Right forelimb (tissue), 1 donor: ENCODE measurements at regions not wholly inside any gene's neighbourhood (a gene's known extent, or its start where the extent isn't known, plus 50 kb on each side); places are given as distances from the start of the nearest gene placed in this dataset.
"Not testable (repeated sequence)": the region's sequence is repeated elsewhere in the genome, so short reads cannot be mapped to it uniquely, and the experiment has no call there.

Source experiments
- DNase-seq: peaks from one replicate; pipeline ENCODE4 v3.0.0-alpha.2; 2018

GRCh38 chr2:59295524-59296162 lies 1054.5 kb upstream of the FANCL start:
- DNase-seq, result no peak

- no peak for DNase-seq
Observed at GRCh38 chr2:59288771-59289170, 1047.6 kb upstream of the FANCL start.

GRCh38 chr2:59282374-59283057 lies 1041.4 kb upstream of the FANCL start:
- DNase-seq, result no peak

GRCh38 chr2:59277671-59278070 lies 1036.5 kb upstream of the FANCL start:
- DNase-seq, result no peak

GRCh38 chr2:59276917-59277316 lies 1035.8 kb upstream of the FANCL start:
- no peak for DNase-seq

- DNase-seq, result no peak
Observed at GRCh38 chr2:59276033-59276432, 1034.9 kb upstream of the FANCL start.

GRCh38 chr2:59266453-59266852 lies 1025.3 kb upstream of the FANCL start:
- DNase-seq, result no peak

- no peak for DNase-seq
Observed at GRCh38 chr2:59259913-59260312, 1018.8 kb upstream of the FANCL start.

GRCh38 chr2:59256290-59256689 lies 1015.2 kb upstream of the FANCL start:
- DNase-seq, result no peak

- DNase-seq, result no peak
Observed at GRCh38 chr2:59254279-59254678, 1013.2 kb upstream of the FANCL start.

GRCh38 chr2:59250307-59250677 lies 1009.2 kb upstream of the FANCL start:
- no peak for DNase-seq

GRCh38 chr2:59249441-59250306 lies 1008.5 kb upstream of the FANCL start:
- DNase-seq, result no peak

- DNase-seq, result no peak
Observed at GRCh38 chr2:59239146-59239545, 998.0 kb upstream of the FANCL start.

- DNase-seq, result no peak
Observed at GRCh38 chr2:59237311-59237710, 996.2 kb upstream of the FANCL start.

GRCh38 chr2:59236723-59237122 lies 995.6 kb upstream of the FANCL start:
- no peak for DNase-seq

- DNase-seq, result no peak
Observed at GRCh38 chr2:59233920-59234319, 992.8 kb upstream of the FANCL start.

GRCh38 chr2:59233448-59233847 lies 992.3 kb upstream of the FANCL start:
- no peak for DNase-seq

- DNase-seq, result no peak
Observed at GRCh38 chr2:59232394-59233165, 991.5 kb upstream of the FANCL start.

GRCh38 chr2:59226362-59226761 lies 985.2 kb upstream of the FANCL start:
- DNase-seq, result not testable (repeated sequence)

GRCh38 chr2:59223742-59224141 lies 982.6 kb upstream of the FANCL start:
- DNase-seq, result no peak

- DNase-seq, result no peak
Observed at GRCh38 chr2:59217360-59217759, 976.2 kb upstream of the FANCL start.

GRCh38 chr2:59206361-59206760 lies 965.2 kb upstream of the FANCL start:
- DNase-seq, result no peak

GRCh38 chr2:59204040-59204439 lies 962.9 kb upstream of the FANCL start:
- no peak for DNase-seq
